ENCODE measurements at regions not wholly inside any gene's neighbourhood (a gene's known extent, or its start where the extent isn't known, plus 50 kb on each side); places are given as distances from the start of the nearest gene placed in this dataset.
"Not testable (repeated sequence)": the region's sequence is repeated elsewhere in the genome, so short reads cannot be mapped to it uniquely, and the experiment has no call there.

GRCh38 chr5:99010294-99010693, 81.5 kb upstream of the CHD1 start:
- Mint-ChIP-seq H3K4me1 (no peaks in the 10 kb centered on the region), H3K9me3 (no peaks in the 10 kb centered on the region), H3K27ac (no peak overlapping the region), H3K27me3 (ENCODE audit: low read depth) (peaks cover 1% of the 10 kb centered on the region; the same call in 1 of the 2 replicates), H3K36me3 (peaks cover 11% of the 10 kb centered on the region), H3K4me3 (no peak overlapping the region)
- TF ChIP-seq TCF7 (CRISPR knock-in tag; IDR thresholded peaks at IDR 0.05; ENCODE audit: low read depth) (no peak), ZNF671 (CRISPR knock-in tag; IDR thresholded peaks at IDR 0.05) (no peak), IRF2 (CRISPR knock-in tag; IDR thresholded peaks at IDR 0.05; ENCODE audit: borderline replicate concordance, low read depth) (no peak), ZNF396 (CRISPR knock-in tag; IDR thresholded peaks at IDR 0.05; ENCODE audit: borderline replicate concordance) (no peak), ATF3 (CRISPR knock-in tag; conservative IDR thresholded peaks at IDR 0.05) (no peak), ARID4B (CRISPR knock-in tag; IDR thresholded peaks at IDR 0.05; ENCODE audit: borderline replicate concordance) (no peak)
- ATAC-seq (no peak), DNase-seq (ENCODE audit: low spot score) (no peak)
- ChIA-PET POLR2A (no interaction called here), CTCF (no interaction called here)

- H3K4me3 Mint-ChIP-seq; DNase-seq (ENCODE audit: low spot score); H3K36me3 Mint-ChIP-seq; H3K27me3 Mint-ChIP-seq (ENCODE audit: low read depth); ATAC-seq; H3K9me3 Mint-ChIP-seq; H3K4me1 Mint-ChIP-seq; CTCF ChIA-PET; H3K27ac Mint-ChIP-seq: not testable (repeated sequence)
- POLR2A ChIA-PET, result interaction anchor here (0.6 kb wide), 1 partner anchor 1125 kb away, joined by 5 read pairs; no protein-coding TSS in a partner anchor
These were observed 79.2 kb upstream of the CHD1 start for GRCh38 chr5:99008009-99008408.

- no peak for DNase-seq (ENCODE audit: low spot score)
- ChIA-PET CTCF (no interaction called here), POLR2A (no interaction called here)
- no peak overlapping the region for H3K4me3 Mint-ChIP-seq
- no peaks in the 10 kb centered on the region for H3K27me3 Mint-ChIP-seq (ENCODE audit: low read depth)
- no peak overlapping the region for H3K27ac Mint-ChIP-seq
- H3K9me3 Mint-ChIP-seq, result peaks cover 5% of the 10 kb centered on the region; the same call in 1 of the 2 replicates
- H3K4me1 Mint-ChIP-seq, result no peaks in the 10 kb centered on the region
- no peaks in the 10 kb centered on the region for H3K36me3 Mint-ChIP-seq
- ATAC-seq, result no peak
- TF ChIP-seq SMAD3 (CRISPR knock-in tag; IDR thresholded peaks at IDR 0.05; ENCODE audit: borderline replicate concordance) (no peak), GABPB1 (CRISPR knock-in tag; IDR thresholded peaks at IDR 0.05) (no peak)
These were observed 76.7 kb upstream of the CHD1 start for GRCh38 chr5:99005506-99005905.

- Mint-ChIP-seq H3K4me1 (no peaks in the 10 kb centered on the region), H3K27me3 (ENCODE audit: low read depth) (no peaks in the 10 kb centered on the region), H3K4me3 (no peak overlapping the region), H3K27ac (no peak overlapping the region), H3K36me3 (no peaks in the 10 kb centered on the region), H3K9me3 (peaks cover 5% of the 10 kb centered on the region; the same call in 1 of the 2 replicates)
- ChIA-PET POLR2A (no interaction called here), CTCF (no interaction called here)
- DNase-seq (ENCODE audit: low spot score) (no peak), ATAC-seq (no peak)
- TF ChIP-seq ZNF671 (CRISPR knock-in tag; IDR thresholded peaks at IDR 0.05) (no peak), NFATC4 (CRISPR knock-in tag; IDR thresholded peaks at IDR 0.05) (no peak), PREB (CRISPR knock-in tag; IDR thresholded peaks at IDR 0.05; ENCODE audit: borderline replicate concordance) (no peak), ZNF423 (CRISPR knock-in tag; IDR thresholded peaks at IDR 0.05) (no peak), ETV6 (CRISPR knock-in tag; IDR thresholded peaks at IDR 0.05) (no peak)
These were observed 76.2 kb upstream of the CHD1 start for GRCh38 chr5:99004960-99005359.

All from WTC11 (cell line).